Loucy (cell line): ENCODE measurements at regions not wholly inside any gene's neighbourhood (a gene's known extent, or its start where the extent isn't known, plus 50 kb on each side); places are given as distances from the start of the nearest gene placed in this dataset.
"Not testable (repeated sequence)": the region's sequence is repeated elsewhere in the genome, so short reads cannot be mapped to it uniquely, and the experiment has no call there.

Experiments used
- H2AFZ ChIP-seq: fragments of 200-600 bp; sonication (generic); 2 replicates; pipeline ENCODE4 v1.6.0; 2016; ENCODE audit warnings: antibody characterized with exemption, mild to moderate bottlenecking, low read length, moderate library complexity
- H3F3A ChIP-seq: fragments of 200-600 bp; 2 replicates; pipeline ENCODE4 v1.6.0; 2016; ENCODE audit warnings: antibody characterized with exemption, low read depth, mild to moderate bottlenecking
- H3K27me3 ChIP-seq: fragments of 200-600 bp; sonication (generic); 2 replicates; pipeline ENCODE4 v1.6.1; 2014; ENCODE audit warnings: low read length, mild to moderate bottlenecking; ENCODE audit not compliant: insufficient read depth, poor library complexity, severe bottlenecking
- H3K36me3 ChIP-seq: fragments of 200-600 bp; sonication (generic); 2 replicates; pipeline ENCODE4 v1.6.1; 2016; ENCODE audit warnings: low read length; ENCODE audit not compliant: insufficient read depth
- H3K4me1 ChIP-seq: fragments of 200-600 bp; sonication (generic); 2 replicates; pipeline ENCODE4 v1.5.1; 2014; ENCODE audit warnings: low read length, mild to moderate bottlenecking; ENCODE audit not compliant: insufficient read depth, poor library complexity, severe bottlenecking
- H3K4me2 ChIP-seq: fragments of 200-600 bp; sonication (generic); 2 replicates; pipeline ENCODE4 v1.6.0; 2014; ENCODE audit warnings: antibody characterized with exemption, low read length, low read depth, mild to moderate bottlenecking; ENCODE audit not compliant: poor library complexity, severe bottlenecking
- H3K4me3 ChIP-seq: fragments of 200-600 bp; sonication (generic); 2 replicates; pipeline ENCODE4 v1.5.1; 2014; ENCODE audit warnings: low read length, mild to moderate bottlenecking, mixed read lengths; ENCODE audit not compliant: poor library complexity, severe bottlenecking
- H3K79me2 ChIP-seq: fragments of 200-600 bp; sonication (generic); 2 replicates; pipeline ENCODE4 v1.6.1; 2014; ENCODE audit warnings: low read length; ENCODE audit not compliant: insufficient read depth
- H3K9ac ChIP-seq: fragments of 200-600 bp; sonication (generic); 2 replicates; pipeline ENCODE4 v1.6.0; 2014; ENCODE audit warnings: mild to moderate bottlenecking, low read depth, low read length, moderate library complexity; ENCODE audit not compliant: poor library complexity, severe bottlenecking
- H3K9me2 ChIP-seq: fragments of 200-600 bp; sonication (generic); replicated peaks from 2 replicates; pipeline ENCODE4 v1.6.1; 2016; ENCODE audit warnings: low read depth, low read length, mixed read lengths
- H3K9me3 ChIP-seq: fragments of 200-600 bp; sonication (generic); 2 replicates; pipeline ENCODE4 v1.6.1; 2014; ENCODE audit warnings: mild to moderate bottlenecking, antibody characterized with exemption, low read length, low read depth; ENCODE audit not compliant: insufficient read depth
- H4K20me1 ChIP-seq: fragments of 200-600 bp; sonication (generic); 2 replicates; pipeline ENCODE4 v1.6.0; 2014; ENCODE audit warnings: antibody characterized with exemption, low read length, mild to moderate bottlenecking; ENCODE audit not compliant: insufficient read depth, poor library complexity, severe bottlenecking

- H3K4me2 ChIP-seq, result not testable (repeated sequence)
Observed at GRCh38 chr6:57900687-57901399, 583.4 kb downstream of the PRIM2 start.

GRCh38 chr6:57901445-57901844 is 584.0 kb downstream of the PRIM2 start:
- H3K4me2 ChIP-seq, H3K27me3 ChIP-seq, H3K79me2 ChIP-seq, H3K4me1 ChIP-seq, H3K9me3 ChIP-seq, H3K36me3 ChIP-seq, H3K9me2 ChIP-seq, H3F3A ChIP-seq, H2AFZ ChIP-seq, H4K20me1 ChIP-seq, H3K9ac ChIP-seq, H3K4me3 ChIP-seq: not testable (repeated sequence)

More at GRCh38 chr6:57900687-57901399, 583.4 kb downstream of the PRIM2 start:
- H2AFZ ChIP-seq, H3K9me3 ChIP-seq, H3K4me3 ChIP-seq, H3K9me2 ChIP-seq, H3K9ac ChIP-seq, H3K27me3 ChIP-seq, H3K4me1 ChIP-seq, H3K36me3 ChIP-seq, H3F3A ChIP-seq, H4K20me1 ChIP-seq, H3K79me2 ChIP-seq: not testable (repeated sequence)

- not testable (repeated sequence) for H3F3A ChIP-seq, H3K9me3 ChIP-seq, H3K4me3 ChIP-seq, H3K79me2 ChIP-seq, H3K36me3 ChIP-seq, H3K9me2 ChIP-seq, H4K20me1 ChIP-seq, H3K9ac ChIP-seq, H2AFZ ChIP-seq, H3K27me3 ChIP-seq, H3K4me2 ChIP-seq, H3K4me1 ChIP-seq
Observed at GRCh38 chr6:57904356-57904755, 586.9 kb downstream of the PRIM2 start.

- H3K9me2 ChIP-seq, H2AFZ ChIP-seq, H3K4me3 ChIP-seq, H3K79me2 ChIP-seq, H3K4me2 ChIP-seq, H3K9ac ChIP-seq, H3K4me1 ChIP-seq, H3K27me3 ChIP-seq, H3F3A ChIP-seq, H3K36me3 ChIP-seq, H3K9me3 ChIP-seq, H4K20me1 ChIP-seq: not testable (repeated sequence)
Observed at GRCh38 chr6:57915300-57915699, 597.9 kb downstream of the PRIM2 start.

GRCh38 chr6:57942966-57943365 is 625.5 kb downstream of the PRIM2 start:
- H3F3A ChIP-seq, H2AFZ ChIP-seq: not testable (repeated sequence)

DNA sequence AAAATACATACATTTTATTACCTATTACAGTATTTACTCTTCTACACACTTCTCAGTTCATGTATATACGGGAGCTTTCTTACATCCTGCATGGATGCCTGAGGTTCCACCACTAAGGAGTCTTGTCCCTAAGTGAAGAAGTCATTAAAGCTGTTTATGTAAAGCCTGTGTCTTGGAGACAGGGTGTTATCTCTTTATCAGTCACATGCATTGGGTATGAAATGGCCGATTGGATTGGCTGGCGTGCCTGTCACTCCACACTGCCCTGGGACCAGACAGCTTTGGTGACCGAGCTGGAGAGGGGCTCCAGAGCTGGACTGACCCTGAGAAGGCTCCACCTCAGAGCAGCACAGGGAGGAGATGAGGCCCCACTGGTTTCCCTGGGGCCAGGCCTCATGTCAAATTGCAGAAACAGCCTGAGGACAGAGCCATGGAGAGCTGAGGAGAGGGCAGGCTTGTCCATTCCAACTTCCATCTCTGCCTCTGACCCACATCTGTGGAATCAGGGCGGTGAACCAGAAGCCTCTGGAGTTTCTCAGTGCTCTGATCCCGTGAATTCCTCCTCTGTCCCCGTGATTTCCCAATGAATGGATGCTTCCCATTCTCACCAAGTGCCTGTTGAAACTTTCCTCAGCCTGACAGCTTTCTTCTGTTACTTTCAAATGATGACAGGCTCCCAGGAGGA is 628.8 kb downstream of the PRIM2 start:
- H4K20me1 ChIP-seq, H3K9me3 ChIP-seq, H3K4me2 ChIP-seq, H3K4me3 ChIP-seq, H3K79me2 ChIP-seq, H3K36me3 ChIP-seq, H3K9me2 ChIP-seq, H3F3A ChIP-seq, H2AFZ ChIP-seq, H3K9ac ChIP-seq, H3K27me3 ChIP-seq, H3K4me1 ChIP-seq: not testable (repeated sequence)

More at GRCh38 chr6:57942966-57943365, 625.5 kb downstream of the PRIM2 start:
- not testable (repeated sequence) for H3K9me3 ChIP-seq, H4K20me1 ChIP-seq, H3K27me3 ChIP-seq, H3K9ac ChIP-seq, H3K4me3 ChIP-seq, H3K79me2 ChIP-seq, H3K36me3 ChIP-seq, H3K9me2 ChIP-seq, H3K4me2 ChIP-seq, H3K4me1 ChIP-seq

- H3K36me3 ChIP-seq, H3K9me2 ChIP-seq, H3K4me1 ChIP-seq, H3K79me2 ChIP-seq, H2AFZ ChIP-seq, H3K9me3 ChIP-seq, H3F3A ChIP-seq, H3K4me2 ChIP-seq, H4K20me1 ChIP-seq, H3K4me3 ChIP-seq, H3K9ac ChIP-seq, H3K27me3 ChIP-seq: not testable (repeated sequence)
Observed at GRCh38 chr6:57946769-57947091, 629.3 kb downstream of the PRIM2 start.
